MM.1S (cell line): ENCODE measurements at regions not wholly inside any gene's neighbourhood (a gene's known extent, or its start where the extent isn't known, plus 50 kb on each side); places are given as distances from the start of the nearest gene placed in this dataset.
A peak's percentile ranks its signal among the peaks of the same experiment; 100 is the strongest.

Source experiments
- DNase-seq: peaks from one replicate; pipeline ENCODE4 v3.0.0-alpha.2; 2015
- H2AFZ ChIP-seq: fragments of 300-600 bp; sonication (generic); 2 replicates; pipeline ENCODE4 v1.6.0; 2016; ENCODE audit warnings: antibody characterized with exemption, low read length
- H3F3A ChIP-seq: fragments of 300-600 bp; sonication (generic); 2 replicates; pipeline ENCODE4 v1.6.1; 2016; ENCODE audit warnings: mild to moderate bottlenecking, antibody characterized with exemption, low read length, moderate library complexity, mixed read lengths; ENCODE audit not compliant: insufficient read depth
- H3K27ac ChIP-seq: fragments of 300-600 bp; sonication (generic); 2 replicates; pipeline ENCODE4 v1.5.1; 2016; ENCODE audit warnings: mild to moderate bottlenecking, low read length
- H3K27me3 ChIP-seq: fragments of 300-600 bp; sonication (generic); replicated peaks from 2 replicates; pipeline ENCODE4 v1.6.0; 2016; ENCODE audit warnings: low read length; ENCODE audit not compliant: insufficient read depth
- H3K36me3 ChIP-seq: fragments of 300-600 bp; sonication (generic); replicated peaks from 2 replicates; pipeline ENCODE4 v1.6.1; 2016; ENCODE audit warnings: mild to moderate bottlenecking, low read length, mixed read lengths; ENCODE audit not compliant: insufficient read depth
- H3K4me1 ChIP-seq: fragments of 300-600 bp; sonication (generic); 2 replicates; pipeline ENCODE4 v1.6.1; 2016; ENCODE audit warnings: low read length, mixed read lengths
- H3K4me2 ChIP-seq: fragments of 300-600 bp; sonication (generic); 2 replicates; pipeline ENCODE4 v1.6.0; 2016; ENCODE audit warnings: low read depth, low read length
- H3K4me3 ChIP-seq: fragments of 300-600 bp; sonication (generic); 2 replicates; pipeline ENCODE4 v1.5.1; 2016; ENCODE audit warnings: low read length, mixed read lengths
- H3K79me2 ChIP-seq: fragments of 300-600 bp; sonication (generic); 2 replicates; pipeline ENCODE4 v1.6.1; 2016; ENCODE audit warnings: mixed run types, low read length, mixed read lengths
- H3K9ac ChIP-seq: fragments of 300-600 bp; sonication (generic); 2 replicates; pipeline ENCODE4 v1.6.1; 2016; ENCODE audit warnings: low read length, mixed read lengths
- H3K9me2 ChIP-seq: fragments of 300-600 bp; sonication (generic); replicated peaks from 2 replicates; pipeline ENCODE4 v1.6.1; 2016; ENCODE audit warnings: mild to moderate bottlenecking, low read length, mixed read lengths; ENCODE audit not compliant: insufficient read depth
- H3K9me3 ChIP-seq: fragments of 300-600 bp; sonication (generic); replicated peaks from 2 replicates; pipeline ENCODE4 v1.6.1; 2016; ENCODE audit warnings: mild to moderate bottlenecking, low read length, mixed read lengths; ENCODE audit not compliant: insufficient read depth
- H4K20me1 ChIP-seq: fragments of 300-600 bp; sonication (generic); 2 replicates; pipeline ENCODE4 v1.6.1; 2016; ENCODE audit warnings: mild to moderate bottlenecking, low read length, moderate library complexity, mixed read lengths; ENCODE audit not compliant: insufficient read depth
- EZH2 ChIP-seq: fragments of 300-600 bp; sonication (generic); optimal IDR thresholded peaks from 2 replicates; pipeline ENCODE3; 2017; ENCODE audit warnings: low read depth, mild to moderate bottlenecking, antibody characterized with exemption, low read length, mixed read lengths
- EZH2phosphoT487 ChIP-seq: fragments of 300-600 bp; sonication (generic); IDR thresholded peaks from 2 replicates; pipeline ENCODE4 v1.6.1; 2018; ENCODE audit warnings: antibody characterized with exemption, low read length
- TF ChIP-seq, protein P1 (sequence below): fragments of 300-600 bp; sonication (generic); IDR thresholded peaks from 2 replicates; pipeline ENCODE4 v1.5.1; 2016; ENCODE audit warnings: antibody characterized with exemption, low read length, mixed read lengths

DNA sequence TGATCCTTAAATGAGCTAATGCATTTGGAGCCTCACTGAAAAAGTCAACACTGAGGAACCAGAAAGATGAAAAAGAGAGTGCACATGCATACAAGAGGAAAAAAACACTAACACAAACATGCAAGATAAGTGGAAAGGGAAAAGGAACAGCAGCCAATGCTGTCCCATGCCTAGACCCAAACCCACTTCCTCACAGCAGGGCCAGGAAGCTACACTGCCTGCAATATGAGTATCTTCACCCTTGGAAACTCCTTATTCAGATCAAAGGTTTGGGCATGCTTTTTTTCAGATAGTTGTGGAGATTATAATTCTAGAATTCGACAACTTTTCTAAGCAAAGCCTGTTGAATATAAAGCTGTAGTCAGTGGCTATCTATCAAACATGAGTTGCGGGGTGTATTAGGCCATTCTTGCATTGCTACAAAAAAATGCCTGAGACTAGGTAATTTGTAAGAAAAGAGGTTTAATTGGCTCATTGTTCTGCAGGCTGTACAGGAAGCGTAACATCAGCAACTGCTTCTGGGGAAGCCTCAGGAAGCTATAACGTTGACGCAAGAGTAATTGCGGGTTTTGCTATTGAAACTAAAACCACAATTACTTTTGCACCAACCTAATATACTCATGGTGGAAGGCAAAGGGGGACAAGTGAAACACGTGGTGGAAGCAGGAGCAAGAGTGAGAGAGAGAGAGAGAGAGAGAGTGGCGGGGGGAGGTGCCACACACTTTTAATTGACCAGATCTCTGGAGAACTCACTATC is 138.2 kb downstream of the MBD2 start:
- Histone ChIP-seq H3K27ac (peak overlapping the region; percentile 65; the same call in 1 of the 2 replicates), H3K27me3 (peaks cover 15% of the 10 kb centered on the region; the same call in 1 of the 2 replicates), H2AFZ (no peak overlapping the region), H3K36me3 (no peaks in the 10 kb centered on the region), H4K20me1 (no peaks in the 10 kb centered on the region), H3K79me2 (no peaks in the 10 kb centered on the region), H3K4me1 (peaks cover 21% of the 10 kb centered on the region), H3K4me3 (0 out of 2 replicates have a peak overlapping the region, but pooled peaks have one; percentile 2), H3F3A (peaks cover 21% of the 10 kb centered on the region), H3K9me2 (no peaks in the 10 kb centered on the region), H3K9ac (no peak overlapping the region), H3K9me3 (no peaks in the 10 kb centered on the region), H3K4me2 (peak overlapping the region; percentile 51)
- TF ChIP-seq EZH2phosphoT487, result no peak
- no peak for TF ChIP-seq EZH2
- TF ChIP-seq, protein P1, sequence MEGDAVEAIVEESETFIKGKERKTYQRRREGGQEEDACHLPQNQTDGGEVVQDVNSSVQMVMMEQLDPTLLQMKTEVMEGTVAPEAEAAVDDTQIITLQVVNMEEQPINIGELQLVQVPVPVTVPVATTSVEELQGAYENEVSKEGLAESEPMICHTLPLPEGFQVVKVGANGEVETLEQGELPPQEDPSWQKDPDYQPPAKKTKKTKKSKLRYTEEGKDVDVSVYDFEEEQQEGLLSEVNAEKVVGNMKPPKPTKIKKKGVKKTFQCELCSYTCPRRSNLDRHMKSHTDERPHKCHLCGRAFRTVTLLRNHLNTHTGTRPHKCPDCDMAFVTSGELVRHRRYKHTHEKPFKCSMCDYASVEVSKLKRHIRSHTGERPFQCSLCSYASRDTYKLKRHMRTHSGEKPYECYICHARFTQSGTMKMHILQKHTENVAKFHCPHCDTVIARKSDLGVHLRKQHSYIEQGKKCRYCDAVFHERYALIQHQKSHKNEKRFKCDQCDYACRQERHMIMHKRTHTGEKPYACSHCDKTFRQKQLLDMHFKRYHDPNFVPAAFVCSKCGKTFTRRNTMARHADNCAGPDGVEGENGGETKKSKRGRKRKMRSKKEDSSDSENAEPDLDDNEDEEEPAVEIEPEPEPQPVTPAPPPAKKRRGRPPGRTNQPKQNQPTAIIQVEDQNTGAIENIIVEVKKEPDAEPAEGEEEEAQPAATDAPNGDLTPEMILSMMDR, result no peak
- DNase-seq, result peak; percentile 96

DNA sequence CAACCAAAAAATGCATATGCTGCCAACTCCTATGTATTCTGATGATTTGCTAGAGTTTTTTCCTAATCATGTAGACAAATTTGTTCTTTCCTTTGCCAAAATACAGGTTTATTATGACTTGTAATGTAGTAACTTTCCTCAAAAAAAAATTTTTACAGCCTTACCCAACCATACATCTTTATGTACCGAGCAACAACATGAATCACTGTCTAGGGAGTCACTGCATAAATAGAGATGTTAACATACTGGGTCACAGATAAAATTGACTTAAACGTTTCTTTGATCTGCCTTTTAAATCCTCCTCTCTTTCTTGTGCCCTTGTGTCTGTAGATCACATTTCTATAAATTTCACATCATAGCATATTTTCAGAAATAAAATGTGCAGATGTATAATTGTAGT is 143.6 kb downstream of the MBD2 start:
- Histone ChIP-seq H3F3A (peaks cover 5% of the 10 kb centered on the region), H3K9me2 (no peaks in the 10 kb centered on the region), H3K4me1 (peaks cover 8% of the 10 kb centered on the region), H3K9ac (no peak overlapping the region), H3K27ac (no peak overlapping the region), H3K36me3 (no peaks in the 10 kb centered on the region), H4K20me1 (no peaks in the 10 kb centered on the region), H3K9me3 (no peaks in the 10 kb centered on the region), H3K4me2 (no peak overlapping the region), H3K4me3 (no peak overlapping the region), H3K27me3 (peaks cover 6% of the 10 kb centered on the region; the same call in 1 of the 2 replicates), H3K79me2 (no peaks in the 10 kb centered on the region), H2AFZ (no peak overlapping the region)
- TF ChIP-seq EZH2, result no peak
- no peak for TF ChIP-seq EZH2phosphoT487
- TF ChIP-seq, protein P1, result no peak
- DNase-seq, result no peak

DNA sequence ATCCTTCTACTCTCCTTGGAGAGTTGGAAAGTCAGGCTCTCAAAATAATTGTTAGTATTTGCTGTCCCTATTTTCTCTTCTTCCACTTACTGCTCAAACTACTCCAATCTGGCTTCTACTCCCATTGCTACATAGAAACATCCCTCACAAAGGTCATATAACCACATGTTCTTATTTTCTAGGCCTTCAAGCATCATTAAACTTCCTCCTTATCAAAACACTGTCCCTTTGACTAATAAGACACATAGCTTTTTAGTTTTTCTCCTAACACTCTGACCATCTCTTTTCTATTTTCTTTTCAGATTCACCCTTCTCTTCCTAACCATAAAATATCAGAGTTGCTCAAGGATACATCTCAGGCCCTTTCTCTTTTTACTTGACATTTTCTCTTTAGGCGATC is 148.3 kb downstream of the MBD2 start:
- Histone ChIP-seq H3K27me3 (no peaks in the 10 kb centered on the region), H3K27ac (no peak overlapping the region), H3K4me1 (no peaks in the 10 kb centered on the region), H3K9ac (no peak overlapping the region), H3K9me3 (no peaks in the 10 kb centered on the region), H3K36me3 (no peaks in the 10 kb centered on the region), H3K9me2 (no peaks in the 10 kb centered on the region), H4K20me1 (no peaks in the 10 kb centered on the region), H3F3A (no peaks in the 10 kb centered on the region), H3K79me2 (no peaks in the 10 kb centered on the region), H3K4me2 (no peak overlapping the region), H3K4me3 (no peak overlapping the region), H2AFZ (no peak overlapping the region)
- DNase-seq, result no peak
- TF ChIP-seq, protein P1, result no peak
- TF ChIP-seq EZH2phosphoT487 (no peak), EZH2 (no peak)
